Caco-2 (cell line): ENCODE measurements at regions not wholly inside any gene's neighbourhood (a gene's known extent, or its start where the extent isn't known, plus 50 kb on each side); places are given as distances from the start of the nearest gene placed in this dataset.

Source experiments
- BruUV-seq: library from RNA; stranded (reverse); fragments of 400-500 nt; replicated peaks from 2 replicates; lab custom pipeline; 2021; lab: Mats Ljungman, UMichigan
- CTCF ChIA-PET: fragments of 300-600 bp; sonication (Branson Sonifier 250); formaldehyde crosslinking; loops from one replicate; lab custom pipeline; 2022; ENCODE audit warnings: antibody characterized with exemption; lab: Charles Lee
- POLR2A ChIA-PET: fragments of 300-600 bp; sonication (Branson Sonifier 250); formaldehyde crosslinking; loops from one replicate; lab custom pipeline; 2022; ENCODE audit warnings: antibody characterized with exemption; lab: Charles Lee
- DNase-seq, 2 experiments: peaks; one replicate each; pipeline versions ENCODE4 v3.0.0 to v3.0.0-alpha.2; 2020 to 2022
- H3K27me3 ChIP-seq: replicated peaks from 2 replicates; pipeline ENCODE4 v1.6.0; 2011; ENCODE audit warnings: low read length; ENCODE audit not compliant: control insufficient read depth, insufficient read depth
- H3K36me3 ChIP-seq: 2 replicates; pipeline ENCODE4 v1.5.1; 2011; ENCODE audit warnings: low read length; ENCODE audit not compliant: control insufficient read depth, insufficient read depth
- H3K4me1 ChIP-seq: fragments of 250-450 bp; sonication (Bioruptor Pico); 2 replicates; pipeline ENCODE4 v1.5.1; 2020; ENCODE audit warnings: mild to moderate bottlenecking
- H3K4me3 ChIP-seq: 2 replicates; pipeline ENCODE4 v1.5.1; 2011; ENCODE audit warnings: low read depth, mild to moderate bottlenecking, control low read depth, low read length
- H3K9me3 ChIP-seq: fragments of 250-450 bp; sonication (Bioruptor Pico); 2 replicates; pipeline ENCODE4 v1.5.1; 2020; ENCODE audit warnings: mild to moderate bottlenecking, moderate library complexity
- H3K27ac Mint-ChIP-seq: one replicate; pipeline ENCODE4 v1.8.0; 2022; ENCODE audit warnings: mixed read lengths; ENCODE audit not compliant: unreplicated experiment
- H3K27me3 Mint-ChIP-seq: one replicate; pipeline ENCODE4 v1.8.0; 2022; ENCODE audit warnings: mixed read lengths; ENCODE audit not compliant: insufficient read depth, unreplicated experiment
- H3K36me3 Mint-ChIP-seq: one replicate; pipeline ENCODE4 v1.8.0; 2022; ENCODE audit warnings: mild to moderate bottlenecking, mixed read lengths; ENCODE audit not compliant: insufficient read depth, unreplicated experiment
- H3K4me1 Mint-ChIP-seq: one replicate; pipeline ENCODE4 v1.8.0; 2022; ENCODE audit warnings: low read depth, mixed read lengths; ENCODE audit not compliant: unreplicated experiment
- H3K4me3 Mint-ChIP-seq: one replicate; pipeline ENCODE4 v1.8.0; 2022; ENCODE audit warnings: mild to moderate bottlenecking, moderate library complexity, mixed read lengths; ENCODE audit not compliant: unreplicated experiment
- H3K9me3 Mint-ChIP-seq: one replicate; pipeline ENCODE4 v1.8.0; 2022; ENCODE audit warnings: mixed read lengths; ENCODE audit not compliant: unreplicated experiment
- intact Hi-C: fragments of 100-400 bp; cut with micrococcal nuclease; formaldehyde crosslinking; loops from one replicate; pipeline ENCODE4 v1.10.0; 2022; ENCODE audit not compliant: unreplicated experiment
- TF ChIP-seq, protein P1 (sequence below), 2 experiments: fragments of 200-600 bp in 1 of 2; IDR thresholded peaks; 1 replicate in 1 of 2; 2 replicates in 1 of 2; pipeline versions ENCODE4 v1.5.1 to v1.8.0; 2011 to 2022; ENCODE audit warnings: antibody characterized with exemption in 1 of 2, control low read depth in 1 of 2, inconsistent platforms in 1 of 2, low read depth in 1 of 2, low read length in 1 of 2, mild to moderate bottlenecking in 1 of 2, moderate library complexity in 1 of 2; ENCODE audit not compliant: insufficient read depth in 1 of 2, severe bottlenecking in 1 of 2, unreplicated experiment in 1 of 2

DNA sequence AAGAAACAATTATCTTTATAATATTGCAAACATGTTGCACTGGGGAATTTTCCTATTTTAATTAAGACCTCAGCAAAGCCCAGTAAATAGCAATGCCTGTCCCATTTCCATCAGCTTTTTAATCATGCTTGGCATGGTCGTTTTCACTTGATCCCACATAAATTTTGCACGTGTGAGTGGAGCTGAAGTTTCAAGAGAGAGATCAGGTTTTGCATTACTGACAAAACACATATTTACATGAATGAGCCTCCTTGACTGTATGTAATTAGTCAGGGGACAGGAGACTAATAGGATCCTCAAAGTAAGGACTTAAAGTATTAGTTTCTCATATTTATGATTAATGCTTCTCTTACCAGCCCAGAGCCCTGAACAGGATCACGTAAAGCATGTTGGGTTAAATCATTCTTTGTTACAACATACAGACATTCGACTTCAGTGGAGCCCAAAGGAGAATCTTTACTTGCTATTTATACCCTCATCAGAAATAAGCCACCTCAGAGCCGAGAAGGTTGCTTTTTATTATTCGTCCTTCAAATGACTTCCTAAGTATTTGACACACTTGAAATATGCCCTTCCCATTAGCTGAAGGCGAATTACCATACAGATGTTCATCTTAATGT, 711.3 kb downstream of the GALR1 start:
- no peaks in the 10 kb centered on the region for H3K9me3 ChIP-seq
- no peaks in the 10 kb centered on the region for H3K36me3 Mint-ChIP-seq

DNA sequence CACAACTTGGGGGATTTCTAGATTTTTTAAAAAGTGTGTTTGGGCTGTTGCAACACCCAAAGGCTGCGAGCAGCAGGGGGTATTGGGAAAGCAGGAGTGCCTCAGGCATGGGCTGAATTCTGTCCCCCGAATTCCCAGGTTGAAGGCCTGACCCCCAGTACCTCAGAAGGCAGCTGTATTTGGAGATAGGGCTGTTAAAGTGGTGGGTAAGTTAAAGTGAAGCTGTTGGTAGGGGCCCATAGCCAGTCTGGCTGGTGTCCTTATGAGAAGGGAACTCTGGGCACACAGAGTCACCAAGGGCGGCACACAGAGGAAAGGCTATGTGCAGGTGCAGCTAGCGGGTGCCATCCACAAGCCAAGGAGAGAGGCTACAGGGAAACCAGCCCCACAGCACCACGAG, 717.4 kb downstream of the GALR1 start:
- no peaks in the 10 kb centered on the region for H3K9me3 Mint-ChIP-seq
- peaks cover 3% of the 10 kb centered on the region for H3K27me3 Mint-ChIP-seq
- DNase-seq, result no peak
- no peaks in the 10 kb centered on the region for H3K4me1 Mint-ChIP-seq
- Histone ChIP-seq H3K4me3 (no peak overlapping the region), H3K9me3 (no peaks in the 10 kb centered on the region), H3K4me1 (no peaks in the 10 kb centered on the region), H3K27me3 (no peaks in the 10 kb centered on the region), H3K36me3 (no peaks in the 10 kb centered on the region)
- BruUV-seq, result no TSS peak
- H3K27ac Mint-ChIP-seq, result no peak overlapping the region
- TF ChIP-seq, protein P1, sequence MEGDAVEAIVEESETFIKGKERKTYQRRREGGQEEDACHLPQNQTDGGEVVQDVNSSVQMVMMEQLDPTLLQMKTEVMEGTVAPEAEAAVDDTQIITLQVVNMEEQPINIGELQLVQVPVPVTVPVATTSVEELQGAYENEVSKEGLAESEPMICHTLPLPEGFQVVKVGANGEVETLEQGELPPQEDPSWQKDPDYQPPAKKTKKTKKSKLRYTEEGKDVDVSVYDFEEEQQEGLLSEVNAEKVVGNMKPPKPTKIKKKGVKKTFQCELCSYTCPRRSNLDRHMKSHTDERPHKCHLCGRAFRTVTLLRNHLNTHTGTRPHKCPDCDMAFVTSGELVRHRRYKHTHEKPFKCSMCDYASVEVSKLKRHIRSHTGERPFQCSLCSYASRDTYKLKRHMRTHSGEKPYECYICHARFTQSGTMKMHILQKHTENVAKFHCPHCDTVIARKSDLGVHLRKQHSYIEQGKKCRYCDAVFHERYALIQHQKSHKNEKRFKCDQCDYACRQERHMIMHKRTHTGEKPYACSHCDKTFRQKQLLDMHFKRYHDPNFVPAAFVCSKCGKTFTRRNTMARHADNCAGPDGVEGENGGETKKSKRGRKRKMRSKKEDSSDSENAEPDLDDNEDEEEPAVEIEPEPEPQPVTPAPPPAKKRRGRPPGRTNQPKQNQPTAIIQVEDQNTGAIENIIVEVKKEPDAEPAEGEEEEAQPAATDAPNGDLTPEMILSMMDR (IDR thresholded peaks at IDR 0.05; ENCODE audit: insufficient read depth in 1 of 2, low read depth in 1 of 2, low read length in 1 of 2, severe bottlenecking in 1 of 2, unreplicated experiment in 1 of 2), result no peak
- H3K4me3 Mint-ChIP-seq, result no peak overlapping the region
- no peaks in the 10 kb centered on the region for H3K36me3 Mint-ChIP-seq
- intact Hi-C loops, result no loop called here
- ChIA-PET CTCF (no interaction called here), POLR2A (no interaction called here)

More for the DNA sequence above, 711.3 kb downstream of the GALR1 start:
- Histone ChIP-seq H3K36me3 (no peaks in the 10 kb centered on the region), H3K4me1 (no peaks in the 10 kb centered on the region), H3K4me3 (no peak overlapping the region), H3K27me3 (no peaks in the 10 kb centered on the region)
- DNase-seq, result no peak
- ChIA-PET POLR2A (no interaction called here), CTCF (no interaction called here)
- Mint-ChIP-seq H3K4me3 (no peak overlapping the region), H3K9me3 (no peaks in the 10 kb centered on the region), H3K27me3 (no peaks in the 10 kb centered on the region), H3K4me1 (no peaks in the 10 kb centered on the region), H3K27ac (no peak overlapping the region)
- intact Hi-C loops, result no loop called here
- BruUV-seq, result no TSS peak
- TF ChIP-seq, protein P1 (IDR thresholded peaks at IDR 0.05; ENCODE audit: insufficient read depth in 1 of 2, low read depth in 1 of 2, low read length in 1 of 2, severe bottlenecking in 1 of 2, unreplicated experiment in 1 of 2), result no peak

DNA sequence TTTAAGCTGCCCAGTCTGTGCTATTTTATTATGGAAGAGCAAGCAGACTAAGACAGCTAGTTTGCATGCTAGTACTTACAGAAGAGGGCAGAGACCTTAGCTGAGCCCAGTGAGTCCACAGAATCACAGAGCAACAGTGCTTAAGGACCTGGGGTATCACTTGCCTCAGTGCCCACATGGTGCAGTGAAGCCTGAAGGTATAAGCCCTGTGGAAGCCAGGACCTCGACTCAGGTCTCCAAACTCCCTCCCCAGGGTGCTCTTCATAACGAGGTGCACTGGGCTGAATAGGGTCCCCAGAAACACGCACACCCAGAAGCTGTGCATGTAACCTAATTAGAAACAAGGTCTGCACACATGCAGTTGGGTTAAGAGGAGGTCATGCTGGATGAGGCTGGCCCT, 718.1 kb downstream of the GALR1 start:
- Histone ChIP-seq H3K9me3 (no peaks in the 10 kb centered on the region), H3K27me3 (no peaks in the 10 kb centered on the region), H3K4me3 (no peak overlapping the region), H3K36me3 (no peaks in the 10 kb centered on the region), H3K4me1 (no peaks in the 10 kb centered on the region)
- ChIA-PET CTCF (no interaction called here), POLR2A (no interaction called here)
- Mint-ChIP-seq H3K4me1 (no peaks in the 10 kb centered on the region), H3K27ac (no peak overlapping the region), H3K27me3 (peaks cover 3% of the 10 kb centered on the region), H3K4me3 (no peak overlapping the region), H3K9me3 (no peaks in the 10 kb centered on the region), H3K36me3 (no peaks in the 10 kb centered on the region)
- intact Hi-C loops, result no loop called here
- TF ChIP-seq, protein P1 (IDR thresholded peaks at IDR 0.05; ENCODE audit: insufficient read depth in 1 of 2, low read depth in 1 of 2, low read length in 1 of 2, severe bottlenecking in 1 of 2, unreplicated experiment in 1 of 2), result no peak
- no TSS peak for BruUV-seq
- no peak for DNase-seq
